GM23338 (cell line): ENCODE measurements at regions not wholly inside any gene's neighbourhood (a gene's known extent, or its start where the extent isn't known, plus 50 kb on each side); places are given as distances from the start of the nearest gene placed in this dataset.

Experiments
- ATAC-seq: fragments of 200-7000 bp; cut with Tn5 transposase; 3 replicates; pipeline ENCODE4 v1.9.1; 2020
- DNase-seq: peaks from one replicate; pipeline ENCODE4 v3.0.0-alpha.2; 2015; ENCODE audit warnings: low spot score
- H2AFZ ChIP-seq: fragments of 200-600 bp; sonication (generic); 2 replicates; pipeline ENCODE4 v1.8.0; 2016; ENCODE audit warnings: antibody characterized with exemption, mild to moderate bottlenecking, moderate library complexity
- H3F3A ChIP-seq: fragments of 200-600 bp; sonication (generic); replicated peaks from 2 replicates; pipeline ENCODE4 v1.8.0; 2017; ENCODE audit warnings: antibody characterized with exemption, mixed run types, low read depth
- H3K27ac ChIP-seq: fragments of 200-600 bp; sonication (generic); 2 replicates; pipeline ENCODE4 v1.6.1; 2016; ENCODE audit warnings: low read depth
- H3K27me3 ChIP-seq: fragments of 200-600 bp; sonication (generic); 2 replicates; pipeline ENCODE4 v1.8.0; 2016; ENCODE audit warnings: mild to moderate bottlenecking, mixed run types, moderate library complexity; ENCODE audit not compliant: insufficient read depth
- H3K36me3 ChIP-seq: fragments of 200-600 bp; sonication (generic); 2 replicates; pipeline ENCODE4 v1.8.0; 2016; ENCODE audit warnings: mild to moderate bottlenecking; ENCODE audit not compliant: insufficient read depth
- H3K4me1 ChIP-seq: fragments of 200-600 bp; sonication (generic); 2 replicates; pipeline ENCODE4 v1.8.0; 2016; ENCODE audit warnings: mild to moderate bottlenecking, moderate library complexity; ENCODE audit not compliant: insufficient read depth
- H3K4me2 ChIP-seq: fragments of 200-600 bp; sonication (generic); 2 replicates; pipeline ENCODE4 v1.7.1; 2017; ENCODE audit warnings: mixed run types
- H3K4me3 ChIP-seq: fragments of 200-600 bp; sonication (generic); 2 replicates; pipeline ENCODE4 v1.6.1; 2016; ENCODE audit warnings: mixed run types
- H3K79me2 ChIP-seq: fragments of 200-600 bp; sonication (generic); replicated peaks from 2 replicates; pipeline ENCODE4 v1.8.0; 2017; ENCODE audit warnings: mild to moderate bottlenecking; ENCODE audit not compliant: insufficient read depth
- H3K9me2 ChIP-seq: fragments of 200-600 bp; sonication (generic); 2 replicates; pipeline ENCODE4 v1.8.0; 2017; ENCODE audit not compliant: insufficient read depth
- H4K20me1 ChIP-seq: fragments of 200-600 bp; sonication (generic); replicated peaks from 2 replicates; pipeline ENCODE4 v1.8.0; 2017; ENCODE audit warnings: mild to moderate bottlenecking; ENCODE audit not compliant: insufficient read depth
- H3K27ac Mint-ChIP-seq: 2 replicates; pipeline ENCODE4 v1.8.0; 2020; ENCODE audit warnings: inconsistent platforms, mild to moderate bottlenecking, moderate library complexity, mixed read lengths
- H3K27me3 Mint-ChIP-seq: 3 replicates; pipeline ENCODE4 v1.8.0; 2022; ENCODE audit warnings: low read depth, mild to moderate bottlenecking, moderate library complexity, mixed read lengths, inconsistent platforms; ENCODE audit not compliant: insufficient read depth, poor library complexity
- H3K36me3 Mint-ChIP-seq: 3 replicates; pipeline ENCODE4 v1.8.0; 2021; ENCODE audit warnings: low read depth, mild to moderate bottlenecking, inconsistent platforms, moderate library complexity, mixed read lengths
- H3K4me1 Mint-ChIP-seq: 3 replicates; pipeline ENCODE4 v1.8.0; 2020; ENCODE audit warnings: mild to moderate bottlenecking, inconsistent platforms, mixed read lengths
- H3K4me3 Mint-ChIP-seq: 3 replicates; pipeline ENCODE4 v1.8.0; 2021; ENCODE audit warnings: moderate library complexity, mild to moderate bottlenecking, inconsistent platforms, mixed read lengths
- H3K9me3 Mint-ChIP-seq: 3 replicates; pipeline ENCODE4 v1.8.0; 2020; ENCODE audit warnings: moderate library complexity, mild to moderate bottlenecking, inconsistent platforms, mixed read lengths
- CREB1 ChIP-seq: fragments of 250-450 bp; sonication (Bioruptor Pico); IDR thresholded peaks from 2 replicates; pipeline ENCODE4 v1.5.0; 2020; ENCODE audit warnings: low read depth, mild to moderate bottlenecking, moderate library complexity
- CTCF ChIP-seq, 2 experiments: fragments of 200-600 bp in 1 of 2; sonication (generic) in 1 of 2; conservative IDR thresholded peaks; 2 replicates each; pipeline versions ENCODE4 v1.5.1 to v1.6.1; 2016 to 2017; ENCODE audit warnings: antibody characterized with exemption in 2 of 2, low read depth in 2 of 2, mild to moderate bottlenecking in 2 of 2, moderate library complexity in 1 of 2
- ETS1 ChIP-seq: IDR thresholded peaks from 2 replicates; pipeline ENCODE4 v1.6.1; 2016; ENCODE audit warnings: antibody characterized with exemption
- EZH2 ChIP-seq: fragments of 200-600 bp; sonication (generic); IDR thresholded peaks from one replicate; pipeline ENCODE4 v1.8.0; 2017; ENCODE audit warnings: antibody characterized with exemption, mild to moderate bottlenecking, low read depth; ENCODE audit not compliant: unreplicated experiment
- EZH2phosphoT487 ChIP-seq: fragments of 200-600 bp; sonication (generic); IDR thresholded peaks from one replicate; pipeline ENCODE4 v1.8.1; 2018; ENCODE audit warnings: antibody characterized with exemption; ENCODE audit not compliant: unreplicated experiment
- JUNB ChIP-seq: IDR thresholded peaks from one replicate; pipeline ENCODE4 v1.6.1; 2016; ENCODE audit warnings: antibody characterized with exemption; ENCODE audit not compliant: unreplicated experiment
- NANOG ChIP-seq: IDR thresholded peaks from 2 replicates; pipeline ENCODE4 v1.6.1; 2016; ENCODE audit warnings: antibody characterized with exemption, borderline replicate concordance
- POLR2AphosphoS5 ChIP-seq: IDR thresholded peaks from 2 replicates; pipeline ENCODE4 v1.6.1; 2016; ENCODE audit warnings: antibody characterized with exemption, low read depth
- REST ChIP-seq: IDR thresholded peaks from one replicate; pipeline ENCODE4 v1.6.1; 2018; ENCODE audit warnings: antibody characterized with exemption; ENCODE audit not compliant: unreplicated experiment
- STAT1 ChIP-seq: IDR thresholded peaks from one replicate; pipeline ENCODE4 v1.6.1; 2016; ENCODE audit warnings: antibody characterized with exemption; ENCODE audit not compliant: unreplicated experiment
- ZNF114 ChIP-seq: fragments of 250-450 bp; sonication (Bioruptor Pico); IDR thresholded peaks from 2 replicates; pipeline ENCODE4 v1.5.0; 2020; ENCODE audit warnings: mild to moderate bottlenecking, moderate library complexity
- ZNF331 ChIP-seq: fragments of 250-450 bp; sonication (Bioruptor Pico); IDR thresholded peaks from 2 replicates; pipeline ENCODE4 v1.5.0; 2020; ENCODE audit warnings: low read depth, mild to moderate bottlenecking, moderate library complexity
- ZNF462 ChIP-seq: fragments of 250-450 bp; sonication (Bioruptor Pico); IDR thresholded peaks from 2 replicates; pipeline ENCODE4 v1.5.0; 2020; ENCODE audit warnings: mild to moderate bottlenecking, moderate library complexity

- no peak for TF ChIP-seq JUNB
These were observed 257.3 kb downstream of the PTEN start (continued) for GRCh38 chr10:88120599-88121333.

GRCh38 chr10:88121361-88121760 is 257.9 kb downstream of the PTEN start:
- H3K4me2 ChIP-seq: no peak overlapping the region
- H3K9me2 ChIP-seq: 0 out of 2 replicates have a peak, but pooled peaks cover 8% of the 10 kb centered on the region
- peaks cover 21% of the 10 kb centered on the region for H3K4me1 ChIP-seq
- H3K79me2 ChIP-seq: no peaks in the 10 kb centered on the region
- ATAC-seq: no peak
- H3F3A ChIP-seq: no peaks in the 10 kb centered on the region
- H3K9me3 Mint-ChIP-seq: no peaks in the 10 kb centered on the region
- no peak overlapping the region for H3K27ac ChIP-seq
- no peak for DNase-seq
- peaks cover 2% of the 10 kb centered on the region for H3K27me3 Mint-ChIP-seq
- no peaks in the 10 kb centered on the region for H3K36me3 ChIP-seq
- no peak overlapping the region for H3K4me3 ChIP-seq
- TF ChIP-seq ZNF114: no peak
- no peak for TF ChIP-seq STAT1
- no peak for TF ChIP-seq ZNF462 (CRISPR knock-in tag)
- no peak for TF ChIP-seq EZH2phosphoT487
- no peak for TF ChIP-seq NANOG
- no peak for TF ChIP-seq ETS1
- TF ChIP-seq JUNB: no peak
- TF ChIP-seq CREB1: no peak
- no peak for TF ChIP-seq REST
- TF ChIP-seq ZNF331 (CRISPR knock-in tag): no peak
- no peak for TF ChIP-seq POLR2AphosphoS5
- TF ChIP-seq EZH2: no peak
- no peak for TF ChIP-seq CTCF (conservative IDR thresholded peaks at IDR 0.05; ENCODE audit: low read depth in 2 of 2)
- H3K27me3 ChIP-seq: no peaks in the 10 kb centered on the region
- no peaks in the 10 kb centered on the region for H3K36me3 Mint-ChIP-seq
- H3K4me1 Mint-ChIP-seq: no peaks in the 10 kb centered on the region
- H3K4me3 Mint-ChIP-seq: no peak overlapping the region
- H2AFZ ChIP-seq: no peak overlapping the region
- no peak overlapping the region for H3K27ac Mint-ChIP-seq
- no peaks in the 10 kb centered on the region for H4K20me1 ChIP-seq
